WERI-Rb-1 (cell line): ENCODE measurements at regions not wholly inside any gene's neighbourhood (a gene's known extent, or its start where the extent isn't known, plus 50 kb on each side); places are given as distances from the start of the nearest gene placed in this dataset.
"Not testable (repeated sequence)": the region's sequence is repeated elsewhere in the genome, so short reads cannot be mapped to it uniquely, and the experiment has no call there.

ENCODE experiments used
- DNase-seq: peaks from one replicate; pipeline ENCODE4 v3.0.0-alpha.2; 2020
- H3K27ac ChIP-seq: fragments of 250-450 bp; sonication (Bioruptor Pico); 2 replicates; pipeline ENCODE4 v1.5.1; 2020; ENCODE audit warnings: mild to moderate bottlenecking, moderate library complexity
- H3K27me3 ChIP-seq: fragments of 250-450 bp; sonication (Bioruptor Pico); 2 replicates; pipeline ENCODE4 v1.5.1; 2021; ENCODE audit warnings: mild to moderate bottlenecking, low read depth, moderate library complexity; ENCODE audit not compliant: insufficient read depth, severe bottlenecking
- H3K36me3 ChIP-seq: fragments of 250-450 bp; sonication (Bioruptor Pico); 2 replicates; pipeline ENCODE4 v1.5.1; 2020; ENCODE audit warnings: mild to moderate bottlenecking, moderate library complexity
- H3K4me3 ChIP-seq: 2 replicates; pipeline ENCODE4 v1.5.1; 2011; ENCODE audit warnings: low read depth, mild to moderate bottlenecking, control low read depth, low read length
- H3K9me3 ChIP-seq: fragments of 250-450 bp; sonication (Bioruptor Pico); 2 replicates; pipeline ENCODE4 v1.5.1; 2021; ENCODE audit warnings: mild to moderate bottlenecking, moderate library complexity; ENCODE audit not compliant: severe bottlenecking
- CTCF ChIP-seq: IDR thresholded peaks from 2 replicates; pipeline ENCODE4 v1.5.1; 2011; ENCODE audit warnings: low read depth, mild to moderate bottlenecking, control low read depth, inconsistent platforms, low read length

- Histone ChIP-seq H3K36me3 (no peaks in the 10 kb centered on the region), H3K27ac (no peak overlapping the region), H3K9me3 (no peaks in the 10 kb centered on the region), H3K27me3 (no peaks in the 10 kb centered on the region), H3K4me3 (no peak overlapping the region)
- no peak for DNase-seq
- TF ChIP-seq CTCF, result no peak
Observed at GRCh38 chr15:87660251-87661129, 596.0 kb downstream of the NTRK3 start.

GRCh38 chr15:87656372-87656771, 600.2 kb downstream of the NTRK3 start:
- DNase-seq, result no peak
- Histone ChIP-seq H3K9me3 (no peaks in the 10 kb centered on the region), H3K4me3 (no peak overlapping the region), H3K27ac (no peak overlapping the region), H3K36me3 (no peaks in the 10 kb centered on the region), H3K27me3 (no peaks in the 10 kb centered on the region)
- TF ChIP-seq CTCF, result no peak

- DNase-seq, result no peak
- Histone ChIP-seq H3K27ac (no peak overlapping the region), H3K9me3 (no peaks in the 10 kb centered on the region), H3K4me3 (no peak overlapping the region), H3K36me3 (no peaks in the 10 kb centered on the region), H3K27me3 (no peaks in the 10 kb centered on the region)
- TF ChIP-seq CTCF, result no peak
Observed at GRCh38 chr15:87653646-87654045, 602.9 kb downstream of the NTRK3 start.

- no peak overlapping the region for H3K4me3 ChIP-seq
- H3K9me3 ChIP-seq, result no peaks in the 10 kb centered on the region
- no peak for DNase-seq
- no peak overlapping the region for H3K27ac ChIP-seq
- no peaks in the 10 kb centered on the region for H3K36me3 ChIP-seq
- no peaks in the 10 kb centered on the region for H3K27me3 ChIP-seq
- TF ChIP-seq CTCF, result no peak
Observed at GRCh38 chr15:87649175-87649574, 607.4 kb downstream of the NTRK3 start.

GRCh38 chr15:87648278-87648677, 608.3 kb downstream of the NTRK3 start:
- Histone ChIP-seq H3K27me3 (no peaks in the 10 kb centered on the region), H3K36me3 (no peaks in the 10 kb centered on the region), H3K4me3 (no peak overlapping the region), H3K27ac (no peak overlapping the region), H3K9me3 (no peaks in the 10 kb centered on the region)
- no peak for TF ChIP-seq CTCF
- no peak for DNase-seq

GRCh38 chr15:87645723-87646122, 610.8 kb downstream of the NTRK3 start:
- no peak overlapping the region for H3K4me3 ChIP-seq
- no peaks in the 10 kb centered on the region for H3K27me3 ChIP-seq
- no peak overlapping the region for H3K27ac ChIP-seq
- no peaks in the 10 kb centered on the region for H3K9me3 ChIP-seq
- no peak for DNase-seq
- TF ChIP-seq CTCF, result no peak
- H3K36me3 ChIP-seq, result no peaks in the 10 kb centered on the region

GRCh38 chr15:87642997-87643396, 613.5 kb downstream of the NTRK3 start:
- H3K4me3 ChIP-seq, H3K36me3 ChIP-seq, H3K27me3 ChIP-seq, DNase-seq, H3K27ac ChIP-seq, H3K9me3 ChIP-seq: not testable (repeated sequence)
